SK-N-SH treated with all-trans-retinoic acid at 6 μM for 48 hours (cell line): ENCODE measurements at regions not wholly inside any gene's neighbourhood (a gene's known extent, or its start where the extent isn't known, plus 50 kb on each side); places are given as distances from the start of the nearest gene placed in this dataset.

Experiments used
- ARNTL ChIP-seq: fragments of 450-650 bp; formaldehyde crosslinking; IDR thresholded peaks from 2 replicates; pipeline ENCODE4 v1.5.0; 2020; ENCODE audit warnings: low read depth, mild to moderate bottlenecking, moderate library complexity, borderline replicate concordance
- CSRNP3 ChIP-seq: fragments of 250-450 bp; sonication (Bioruptor Pico); IDR thresholded peaks from 2 replicates; pipeline ENCODE4 v1.5.1; 2021; ENCODE audit warnings: mild to moderate bottlenecking, moderate library complexity
- OSR1 ChIP-seq: fragments of 250-450 bp; sonication (Bioruptor Pico); IDR thresholded peaks from 2 replicates; pipeline ENCODE4 v1.8.0; 2022; ENCODE audit warnings: moderate library complexity, mild to moderate bottlenecking, inconsistent platforms
- PATZ1 ChIP-seq: fragments of 250-450 bp; sonication (Bioruptor Pico); IDR thresholded peaks from 2 replicates; pipeline ENCODE4 v1.8.0; 2020; ENCODE audit warnings: mild to moderate bottlenecking, moderate library complexity, borderline replicate concordance
- RARB ChIP-seq: fragments of 250-450 bp; sonication (Bioruptor Pico); IDR thresholded peaks from 2 replicates; pipeline ENCODE4 v1.8.0; 2021; ENCODE audit warnings: mild to moderate bottlenecking, moderate library complexity
- SNAI2 ChIP-seq: fragments of 250-450 bp; sonication (Bioruptor Pico); IDR thresholded peaks from 2 replicates; pipeline ENCODE4 v1.5.0; 2020; ENCODE audit warnings: mild to moderate bottlenecking, moderate library complexity
- ZC3H10 ChIP-seq: fragments of 250-450 bp; sonication (Bioruptor Pico); IDR thresholded peaks from 2 replicates; pipeline ENCODE4 v1.5.1; 2021; ENCODE audit warnings: mild to moderate bottlenecking, moderate library complexity
- ZFP3 ChIP-seq: fragments of 250-450 bp; sonication (Bioruptor Pico); IDR thresholded peaks from 2 replicates; pipeline ENCODE4 v1.5.0; 2020; ENCODE audit warnings: mild to moderate bottlenecking, moderate library complexity
- ZNF70 ChIP-seq: fragments of 450-650 bp; formaldehyde crosslinking; IDR thresholded peaks from 2 replicates; pipeline ENCODE4 v1.5.0; 2020; ENCODE audit warnings: mild to moderate bottlenecking, moderate library complexity
- ZNF8 ChIP-seq: fragments of 450-650 bp; formaldehyde crosslinking; IDR thresholded peaks from 2 replicates; pipeline ENCODE4 v1.5.0; 2020; ENCODE audit warnings: mild to moderate bottlenecking, moderate library complexity

- TF ChIP-seq ZC3H10 (no peak), OSR1 (CRISPR knock-in tag) (no peak), ZNF70 (no peak), ARNTL (no peak), CSRNP3 (no peak), SNAI2 (CRISPR knock-in tag) (no peak), ZNF8 (CRISPR knock-in tag) (no peak), ZFP3 (CRISPR knock-in tag) (no peak), RARB (CRISPR knock-in tag) (no peak), PATZ1 (CRISPR knock-in tag) (no peak)
These were observed 408.7 kb upstream of the ADARB2 start for GRCh38 chr10:2145926-2146478.
